GM10266 (cell line): ENCODE measurements at regions not wholly inside any gene's neighbourhood (a gene's known extent, or its start where the extent isn't known, plus 50 kb on each side); places are given as distances from the start of the nearest gene placed in this dataset.

Source experiments
- DNase-seq: peaks from one replicate; pipeline ENCODE4 v3.0.0; 2012; ENCODE audit errors: extremely low spot score
- TF ChIP-seq, protein P1 (sequence below): IDR thresholded peaks from 2 replicates; pipeline ENCODE4 v1.5.1; 2012; ENCODE audit warnings: mild to moderate bottlenecking, low read depth; ENCODE audit not compliant: control insufficient read depth, insufficient read depth; ENCODE audit errors: missing control alignments

DNA sequence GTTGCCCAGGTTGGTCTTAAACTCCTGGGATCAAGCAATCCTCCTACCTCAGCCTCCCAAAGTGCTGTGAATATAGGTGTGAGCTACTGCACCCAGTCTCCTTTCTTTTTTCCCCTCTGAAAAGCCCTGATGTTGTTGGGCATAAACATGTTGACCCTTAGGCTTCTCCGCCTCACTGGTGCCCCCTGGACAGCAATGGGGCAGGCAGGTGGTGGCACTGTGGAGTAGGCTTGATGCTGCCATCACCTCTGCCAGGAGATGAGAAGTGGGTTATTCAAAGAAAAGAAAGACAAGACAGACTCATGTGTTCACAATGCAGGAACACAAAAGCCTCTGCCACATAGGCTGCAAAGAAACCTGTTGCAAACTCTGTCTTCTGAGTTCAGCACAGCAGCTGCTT is 169.9 kb downstream of the EN1 start:
- no peak for DNase-seq
- TF ChIP-seq, protein P1, sequence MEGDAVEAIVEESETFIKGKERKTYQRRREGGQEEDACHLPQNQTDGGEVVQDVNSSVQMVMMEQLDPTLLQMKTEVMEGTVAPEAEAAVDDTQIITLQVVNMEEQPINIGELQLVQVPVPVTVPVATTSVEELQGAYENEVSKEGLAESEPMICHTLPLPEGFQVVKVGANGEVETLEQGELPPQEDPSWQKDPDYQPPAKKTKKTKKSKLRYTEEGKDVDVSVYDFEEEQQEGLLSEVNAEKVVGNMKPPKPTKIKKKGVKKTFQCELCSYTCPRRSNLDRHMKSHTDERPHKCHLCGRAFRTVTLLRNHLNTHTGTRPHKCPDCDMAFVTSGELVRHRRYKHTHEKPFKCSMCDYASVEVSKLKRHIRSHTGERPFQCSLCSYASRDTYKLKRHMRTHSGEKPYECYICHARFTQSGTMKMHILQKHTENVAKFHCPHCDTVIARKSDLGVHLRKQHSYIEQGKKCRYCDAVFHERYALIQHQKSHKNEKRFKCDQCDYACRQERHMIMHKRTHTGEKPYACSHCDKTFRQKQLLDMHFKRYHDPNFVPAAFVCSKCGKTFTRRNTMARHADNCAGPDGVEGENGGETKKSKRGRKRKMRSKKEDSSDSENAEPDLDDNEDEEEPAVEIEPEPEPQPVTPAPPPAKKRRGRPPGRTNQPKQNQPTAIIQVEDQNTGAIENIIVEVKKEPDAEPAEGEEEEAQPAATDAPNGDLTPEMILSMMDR: no peak

DNA sequence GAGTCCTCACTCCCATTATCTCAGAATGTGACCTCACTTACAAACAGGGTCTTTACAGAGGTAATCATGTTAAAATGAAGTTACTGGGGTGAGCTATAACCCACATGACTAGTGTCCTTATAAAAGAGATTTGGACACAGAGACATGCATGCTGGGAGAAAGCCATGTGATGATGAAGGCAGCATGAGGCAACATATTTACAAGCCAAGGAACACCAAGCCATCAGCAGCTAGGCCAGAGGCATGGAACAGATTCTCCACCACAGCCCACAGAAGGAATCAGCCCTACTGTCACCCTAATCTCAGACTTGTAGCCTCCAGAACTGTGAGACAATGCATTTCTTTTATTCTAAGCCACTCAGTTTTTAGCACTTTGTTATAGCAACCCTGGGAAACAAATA is 171.9 kb downstream of the EN1 start:
- TF ChIP-seq, protein P1: no peak
- no peak for DNase-seq

DNA sequence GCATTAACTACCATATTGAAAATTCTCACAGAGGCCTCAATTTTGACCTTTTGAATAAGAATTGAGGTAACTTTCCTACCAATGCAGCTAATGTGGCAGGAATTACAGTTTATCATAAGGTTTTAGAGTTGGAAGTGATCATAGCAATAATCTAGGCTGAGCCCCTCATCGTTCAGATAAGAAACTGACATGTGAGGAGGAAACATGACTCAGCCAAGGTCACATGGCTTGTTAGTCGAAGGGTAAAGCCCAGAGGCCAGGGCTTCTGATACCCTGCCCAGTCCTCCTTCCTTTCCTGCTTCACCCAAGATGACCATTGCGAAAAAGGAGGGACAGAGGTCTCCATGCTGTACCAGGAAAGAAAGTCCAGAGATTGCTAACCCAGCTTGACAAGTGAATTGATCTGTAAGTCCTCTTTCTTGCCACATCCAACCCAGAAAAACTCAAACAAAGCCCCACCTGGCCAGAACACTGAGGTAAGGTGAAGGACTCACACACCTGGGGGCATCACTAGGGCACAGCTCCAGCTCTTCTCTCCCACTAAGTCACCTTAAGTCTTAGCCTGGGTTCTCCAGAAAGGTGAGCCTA is 174.8 kb downstream of the EN1 start:
- TF ChIP-seq, protein P1: no peak
- DNase-seq: no peak

DNA sequence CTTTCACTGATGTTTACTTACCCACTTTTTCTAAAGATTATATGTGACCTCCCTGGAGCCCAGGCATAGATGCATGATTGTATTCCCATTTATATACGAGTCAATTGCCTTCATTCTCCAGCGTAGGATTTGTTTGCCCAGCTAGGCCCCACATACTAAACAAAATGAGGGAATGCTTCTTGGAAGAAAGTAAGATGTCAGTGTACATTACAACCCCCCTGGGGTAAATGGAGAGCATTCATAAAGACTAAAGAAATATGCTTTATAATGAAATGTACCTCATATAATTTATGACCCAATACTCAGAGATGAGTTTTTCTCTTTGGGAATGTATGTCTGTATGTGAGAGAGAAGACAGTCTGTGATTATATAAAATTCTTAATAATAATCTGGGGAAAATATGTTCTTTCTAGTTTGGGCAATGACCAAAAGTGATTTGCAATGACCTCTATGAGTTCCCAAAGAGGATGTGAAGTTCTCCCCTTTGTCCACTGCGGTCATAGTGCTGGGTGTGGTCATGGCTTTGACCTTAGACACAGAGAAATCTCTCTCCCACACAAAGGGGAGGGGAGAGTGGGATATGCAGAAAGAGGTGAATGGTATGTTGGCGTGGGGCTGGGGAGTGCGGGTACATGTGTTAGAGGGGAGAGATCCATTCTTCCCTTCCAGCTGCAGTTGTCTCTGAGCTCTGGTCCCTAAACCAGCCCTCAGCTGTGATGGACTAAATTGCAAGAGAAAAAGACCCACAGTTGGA is 175.6 kb downstream of the EN1 start:
- no peak for DNase-seq
- TF ChIP-seq, protein P1: no peak

DNA sequence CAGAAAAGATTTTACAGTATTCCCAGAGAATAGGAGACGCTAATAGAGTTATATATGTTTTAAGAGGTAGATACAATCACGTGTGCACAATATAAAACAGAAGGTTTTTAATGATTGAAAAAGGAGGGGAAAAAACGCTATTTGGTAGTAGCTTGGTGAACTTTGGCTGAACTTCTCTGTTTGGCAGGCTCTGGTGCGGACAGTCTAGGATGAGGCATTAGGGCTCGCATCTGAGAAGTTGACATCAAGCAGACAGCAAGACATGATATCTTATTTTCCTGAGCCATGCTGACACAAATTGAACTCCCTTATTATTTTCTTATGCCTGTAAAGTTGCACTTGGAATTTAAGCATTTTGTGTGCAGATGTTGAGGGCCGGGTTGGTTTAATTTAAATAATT is 176.6 kb downstream of the EN1 start:
- DNase-seq: no peak
- TF ChIP-seq, protein P1: no peak

DNA sequence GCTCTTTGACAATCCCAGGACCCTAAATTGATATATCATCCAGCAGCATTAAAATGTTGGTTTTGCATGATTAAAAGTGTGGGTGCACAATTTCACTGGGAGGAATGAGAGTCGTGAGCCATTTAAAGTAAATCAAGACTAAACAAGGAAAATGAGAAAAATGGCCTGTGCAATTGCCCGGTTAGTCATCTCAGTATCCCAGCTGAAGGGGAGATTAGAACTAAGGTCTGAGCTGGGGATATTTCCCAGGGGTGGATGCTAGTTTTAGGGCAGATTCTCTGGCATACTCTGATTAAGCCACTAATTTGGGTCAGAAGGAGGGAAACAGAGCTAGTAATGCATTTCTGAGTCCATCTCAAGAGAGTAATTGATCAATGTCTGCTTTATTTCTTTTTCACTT is 177.2 kb downstream of the EN1 start:
- DNase-seq: no peak
- TF ChIP-seq, protein P1: no peak

DNA sequence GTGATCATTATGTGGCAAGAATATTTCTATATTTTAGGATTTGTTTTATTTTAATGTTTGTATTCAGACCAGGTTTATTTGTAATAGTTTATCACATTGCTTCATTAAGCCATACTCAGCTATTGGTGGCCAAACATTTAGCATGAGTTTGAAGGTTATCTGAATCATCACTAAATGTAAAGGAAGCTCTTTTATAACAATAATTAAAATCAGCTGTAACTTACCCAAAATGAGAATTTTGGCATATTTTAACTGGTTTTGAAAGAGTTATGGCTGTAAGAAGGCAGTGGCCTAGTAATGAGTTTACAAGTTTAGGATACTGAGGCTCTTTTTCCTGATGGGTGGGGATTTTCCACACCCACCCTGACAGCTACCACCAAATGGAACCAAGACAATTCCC is 177.8 kb downstream of the EN1 start:
- TF ChIP-seq, protein P1: no peak
- no peak for DNase-seq
